Central memory CD8-positive, alpha-beta T cell (primary cell): ENCODE measurements at regions not wholly inside any gene's neighbourhood (a gene's known extent, or its start where the extent isn't known, plus 50 kb on each side); places are given as distances from the start of the nearest gene placed in this dataset.
"Not testable (repeated sequence)": the region's sequence is repeated elsewhere in the genome, so short reads cannot be mapped to it uniquely, and the experiment has no call there.

Experiments
- ATAC-seq: fragments of 150-1000 bp; cut with Tn5 transposase; replicated peaks from 2 replicates; pipeline ENCODE4 v1.10.0; 2022; ENCODE audit warnings: mild to moderate bottlenecking, moderate FRiP score, moderate number of reproducible peaks; ENCODE audit not compliant: poor library complexity, severe bottlenecking; ENCODE audit errors: extremely low read depth
- DNase-seq, 2 donors: peaks; one replicate each; pipeline ENCODE4 v3.0.0; 2021; ENCODE audit warnings: low spot score in 2 of 2
- H3K27ac Mint-ChIP-seq: one replicate; pipeline ENCODE4 v1.8.0; 2022; ENCODE audit warnings: low read depth, mild to moderate bottlenecking, moderate library complexity, mixed read lengths
- H3K27me3 Mint-ChIP-seq: one replicate; pipeline ENCODE4 v1.8.0; 2022; ENCODE audit warnings: mixed read lengths
- H3K36me3 Mint-ChIP-seq: one replicate; pipeline ENCODE4 v1.8.0; 2022; ENCODE audit warnings: mild to moderate bottlenecking, moderate library complexity, mixed read lengths; ENCODE audit not compliant: insufficient read depth
- H3K4me1 Mint-ChIP-seq: one replicate; pipeline ENCODE4 v1.8.0; 2022; ENCODE audit warnings: mixed read lengths
- H3K4me3 Mint-ChIP-seq: one replicate; pipeline ENCODE4 v1.8.0; 2022; ENCODE audit warnings: mild to moderate bottlenecking, moderate library complexity, mixed read lengths
- H3K9me3 Mint-ChIP-seq: one replicate; pipeline ENCODE4 v1.8.0; 2022; ENCODE audit warnings: mixed read lengths

- H3K9me3 Mint-ChIP-seq, H3K27me3 Mint-ChIP-seq, H3K36me3 Mint-ChIP-seq, H3K27ac Mint-ChIP-seq, H3K4me3 Mint-ChIP-seq, ATAC-seq, DNase-seq, H3K4me1 Mint-ChIP-seq: not testable (repeated sequence)
Observed at GRCh38 chr7:153076289-153076688, 316.7 kb downstream of the ACTR3B start.

- Mint-ChIP-seq H3K27me3 (no peaks in the 10 kb centered on the region), H3K4me1 (no peaks in the 10 kb centered on the region), H3K36me3 (no peaks in the 10 kb centered on the region), H3K9me3 (peaks cover 8% of the 10 kb centered on the region), H3K4me3 (no peak overlapping the region), H3K27ac (no peak overlapping the region)
- ATAC-seq (no peak), DNase-seq (no peak)
Observed at GRCh38 chr7:153081496-153081895, 321.9 kb downstream of the ACTR3B start.

- no peak overlapping the region for H3K27ac Mint-ChIP-seq
- no peak overlapping the region for H3K4me3 Mint-ChIP-seq
- peaks cover 8% of the 10 kb centered on the region for H3K9me3 Mint-ChIP-seq
- ATAC-seq = no peak
- H3K27me3 Mint-ChIP-seq = no peaks in the 10 kb centered on the region
- DNase-seq = no peak
- H3K36me3 Mint-ChIP-seq = no peaks in the 10 kb centered on the region
- H3K4me1 Mint-ChIP-seq = no peaks in the 10 kb centered on the region
Observed at GRCh38 chr7:153084278-153084677, 324.7 kb downstream of the ACTR3B start.

- no peaks in the 10 kb centered on the region for H3K27me3 Mint-ChIP-seq
- ATAC-seq (no peak), DNase-seq (no peak)
- H3K9me3 Mint-ChIP-seq = peaks cover 8% of the 10 kb centered on the region
- H3K4me3 Mint-ChIP-seq = no peak overlapping the region
- no peaks in the 10 kb centered on the region for H3K4me1 Mint-ChIP-seq
- H3K27ac Mint-ChIP-seq = no peak overlapping the region
- H3K36me3 Mint-ChIP-seq = no peaks in the 10 kb centered on the region
Observed at GRCh38 chr7:153087498-153087897, 327.9 kb downstream of the ACTR3B start.

- ATAC-seq (no peak), DNase-seq (no peak)
- Mint-ChIP-seq H3K9me3 (peaks cover 8% of the 10 kb centered on the region), H3K36me3 (no peaks in the 10 kb centered on the region), H3K4me3 (no peak overlapping the region), H3K27me3 (peaks cover under 1% of the 10 kb centered on the region), H3K27ac (no peak overlapping the region), H3K4me1 (no peaks in the 10 kb centered on the region)
Observed at GRCh38 chr7:153088601-153089000, 329.0 kb downstream of the ACTR3B start.

GRCh38 chr7:153090209-153090608 lies 330.7 kb downstream of the ACTR3B start:
- no peak overlapping the region for H3K27ac Mint-ChIP-seq
- H3K4me1 Mint-ChIP-seq = no peaks in the 10 kb centered on the region
- ATAC-seq = no peak
- H3K9me3 Mint-ChIP-seq = peaks cover 21% of the 10 kb centered on the region
- no peaks in the 10 kb centered on the region for H3K36me3 Mint-ChIP-seq
- peaks cover 11% of the 10 kb centered on the region for H3K27me3 Mint-ChIP-seq
- DNase-seq = no peak
- H3K4me3 Mint-ChIP-seq = no peak overlapping the region

GRCh38 chr7:153090764-153091163 lies 331.2 kb downstream of the ACTR3B start:
- DNase-seq (no peak), ATAC-seq (no peak)
- H3K4me1 Mint-ChIP-seq = no peaks in the 10 kb centered on the region
- H3K27ac Mint-ChIP-seq = no peak overlapping the region
- H3K9me3 Mint-ChIP-seq = peaks cover 20% of the 10 kb centered on the region
- peaks cover 11% of the 10 kb centered on the region for H3K27me3 Mint-ChIP-seq
- H3K4me3 Mint-ChIP-seq = no peak overlapping the region
- H3K36me3 Mint-ChIP-seq = no peaks in the 10 kb centered on the region

- ATAC-seq = no peak
- peaks cover 18% of the 10 kb centered on the region for H3K9me3 Mint-ChIP-seq
Observed at GRCh38 chr7:153091477-153091876, 331.9 kb downstream of the ACTR3B start.

GRCh38 chr7:153097511-153098201 lies 338.1 kb downstream of the ACTR3B start:
- H3K4me1 Mint-ChIP-seq = peaks cover 5% of the 10 kb centered on the region
- DNase-seq (no peak), ATAC-seq (no peak)
- no peak overlapping the region for H3K27ac Mint-ChIP-seq
- H3K9me3 Mint-ChIP-seq = peaks cover 36% of the 10 kb centered on the region
- no peaks in the 10 kb centered on the region for H3K36me3 Mint-ChIP-seq
- no peak overlapping the region for H3K4me3 Mint-ChIP-seq
- H3K27me3 Mint-ChIP-seq = peaks cover 11% of the 10 kb centered on the region

More at GRCh38 chr7:153091477-153091876, 331.9 kb downstream of the ACTR3B start:
- no peak for DNase-seq
- Mint-ChIP-seq H3K27me3 (peaks cover 11% of the 10 kb centered on the region), H3K27ac (no peak overlapping the region), H3K4me3 (no peak overlapping the region), H3K4me1 (no peaks in the 10 kb centered on the region), H3K36me3 (no peaks in the 10 kb centered on the region)

GRCh38 chr7:153099235-153099634 lies 339.7 kb downstream of the ACTR3B start:
- H3K27me3 Mint-ChIP-seq = peaks cover 4% of the 10 kb centered on the region
- no peak overlapping the region for H3K4me3 Mint-ChIP-seq
- peaks cover 31% of the 10 kb centered on the region for H3K9me3 Mint-ChIP-seq
- no peak for ATAC-seq
- no peak overlapping the region for H3K27ac Mint-ChIP-seq
- H3K4me1 Mint-ChIP-seq = peaks cover 5% of the 10 kb centered on the region
- H3K36me3 Mint-ChIP-seq = no peaks in the 10 kb centered on the region
- DNase-seq = no peak

- Mint-ChIP-seq H3K4me3 (no peak overlapping the region), H3K9me3 (peaks cover 22% of the 10 kb centered on the region), H3K4me1 (peaks cover 5% of the 10 kb centered on the region), H3K36me3 (no peaks in the 10 kb centered on the region), H3K27ac (no peak overlapping the region), H3K27me3 (no peaks in the 10 kb centered on the region)
- DNase-seq (no peak), ATAC-seq (no peak)
Observed at GRCh38 chr7:153100691-153101237, 341.2 kb downstream of the ACTR3B start.

- ATAC-seq = no peak
- Mint-ChIP-seq H3K36me3 (no peaks in the 10 kb centered on the region), H3K27ac (no peak overlapping the region), H3K27me3 (no peaks in the 10 kb centered on the region), H3K9me3 (peaks cover 22% of the 10 kb centered on the region), H3K4me3 (no peak overlapping the region), H3K4me1 (peaks cover 5% of the 10 kb centered on the region)
- DNase-seq = no peak
Observed at GRCh38 chr7:153103202-153103601, 343.6 kb downstream of the ACTR3B start.

- ATAC-seq = no peak
- no peaks in the 10 kb centered on the region for H3K36me3 Mint-ChIP-seq
- H3K27ac Mint-ChIP-seq = no peak overlapping the region
- no peaks in the 10 kb centered on the region for H3K4me1 Mint-ChIP-seq
- peaks cover 10% of the 10 kb centered on the region for H3K9me3 Mint-ChIP-seq
- H3K27me3 Mint-ChIP-seq = no peaks in the 10 kb centered on the region
- DNase-seq = no peak
- H3K4me3 Mint-ChIP-seq = no peak overlapping the region
Observed at GRCh38 chr7:153107826-153108225, 348.3 kb downstream of the ACTR3B start.
